Fibroblast of villous mesenchyme (primary cell): ENCODE measurements at regions not wholly inside any gene's neighbourhood (a gene's known extent, or its start where the extent isn't known, plus 50 kb on each side); places are given as distances from the start of the nearest gene placed in this dataset.

ENCODE experiments used
- DNase-seq: peaks from one replicate; pipeline ENCODE4 v3.0.0-alpha.2; 2010; ENCODE audit warnings: low read depth
- H3K4me3 ChIP-seq: 2 replicates; pipeline ENCODE4 v1.5.1; 2011; ENCODE audit warnings: low read depth, mild to moderate bottlenecking, low read length
- TF ChIP-seq, protein P1 (sequence below): IDR thresholded peaks from 2 replicates; pipeline ENCODE4 v1.5.1; 2012; ENCODE audit warnings: low read depth, mild to moderate bottlenecking, low read length; ENCODE audit not compliant: insufficient read depth

DNA sequence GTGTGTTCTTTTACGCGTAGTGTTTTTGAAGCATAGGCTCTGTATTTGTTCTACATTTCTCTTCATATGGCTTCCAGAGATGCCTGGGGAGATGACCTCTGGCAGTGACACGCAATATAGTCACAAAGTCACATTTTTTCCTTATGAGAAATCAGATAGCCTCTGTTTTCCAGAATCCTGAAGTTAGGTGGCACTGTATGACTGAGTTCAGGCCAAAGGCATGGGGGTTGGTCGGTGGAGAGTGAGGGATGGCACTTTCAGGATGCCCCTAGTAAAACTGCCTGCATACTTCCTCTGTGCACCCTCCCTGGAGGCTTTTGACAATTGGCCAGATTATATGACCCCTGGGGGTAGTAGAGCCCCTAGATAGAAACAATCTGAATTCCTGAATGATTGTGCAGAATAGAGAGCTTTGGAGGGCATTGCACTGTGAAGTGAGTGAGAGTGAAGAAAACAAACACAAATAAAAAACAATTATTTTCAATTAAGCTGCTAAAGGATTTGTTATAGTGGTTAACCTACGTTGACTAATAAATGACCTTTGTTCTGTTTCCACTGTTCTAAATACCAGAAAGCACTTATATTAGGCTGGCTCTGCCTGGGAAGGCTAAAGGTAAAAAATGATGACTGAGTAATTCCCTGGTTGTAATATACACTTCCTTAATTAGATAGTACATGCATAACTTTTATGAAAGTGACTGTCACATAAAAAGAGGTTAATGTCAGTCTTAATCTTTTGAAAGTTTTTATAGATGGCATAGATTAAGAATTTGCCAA lies 1660.8 kb downstream of the PLA2G4A start:
- H3K4me3 ChIP-seq: no peak overlapping the region
- no peak for DNase-seq
- TF ChIP-seq, protein P1, sequence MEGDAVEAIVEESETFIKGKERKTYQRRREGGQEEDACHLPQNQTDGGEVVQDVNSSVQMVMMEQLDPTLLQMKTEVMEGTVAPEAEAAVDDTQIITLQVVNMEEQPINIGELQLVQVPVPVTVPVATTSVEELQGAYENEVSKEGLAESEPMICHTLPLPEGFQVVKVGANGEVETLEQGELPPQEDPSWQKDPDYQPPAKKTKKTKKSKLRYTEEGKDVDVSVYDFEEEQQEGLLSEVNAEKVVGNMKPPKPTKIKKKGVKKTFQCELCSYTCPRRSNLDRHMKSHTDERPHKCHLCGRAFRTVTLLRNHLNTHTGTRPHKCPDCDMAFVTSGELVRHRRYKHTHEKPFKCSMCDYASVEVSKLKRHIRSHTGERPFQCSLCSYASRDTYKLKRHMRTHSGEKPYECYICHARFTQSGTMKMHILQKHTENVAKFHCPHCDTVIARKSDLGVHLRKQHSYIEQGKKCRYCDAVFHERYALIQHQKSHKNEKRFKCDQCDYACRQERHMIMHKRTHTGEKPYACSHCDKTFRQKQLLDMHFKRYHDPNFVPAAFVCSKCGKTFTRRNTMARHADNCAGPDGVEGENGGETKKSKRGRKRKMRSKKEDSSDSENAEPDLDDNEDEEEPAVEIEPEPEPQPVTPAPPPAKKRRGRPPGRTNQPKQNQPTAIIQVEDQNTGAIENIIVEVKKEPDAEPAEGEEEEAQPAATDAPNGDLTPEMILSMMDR: no peak

DNA sequence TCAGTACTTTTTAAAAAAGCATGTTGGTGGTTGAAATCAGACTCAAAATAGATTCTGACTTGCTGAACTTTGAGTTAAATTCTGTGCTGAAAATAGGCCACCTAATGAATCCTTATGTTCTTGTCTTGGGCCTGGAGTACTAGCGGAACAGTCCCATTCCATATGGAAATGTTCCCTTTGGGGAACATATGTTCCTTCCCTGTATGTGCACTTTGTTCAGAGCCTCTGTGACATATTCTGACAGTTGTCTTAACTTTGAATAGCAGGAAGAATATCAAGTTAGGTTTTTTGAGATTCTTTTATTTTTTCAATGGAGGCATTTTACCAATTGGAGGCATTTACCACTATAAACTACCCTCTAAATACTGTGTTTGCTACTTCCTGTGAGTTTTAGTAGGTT lies 1667.8 kb downstream of the PLA2G4A start:
- TF ChIP-seq, protein P1: no peak
- H3K4me3 ChIP-seq: no peak overlapping the region
- DNase-seq: no peak

DNA sequence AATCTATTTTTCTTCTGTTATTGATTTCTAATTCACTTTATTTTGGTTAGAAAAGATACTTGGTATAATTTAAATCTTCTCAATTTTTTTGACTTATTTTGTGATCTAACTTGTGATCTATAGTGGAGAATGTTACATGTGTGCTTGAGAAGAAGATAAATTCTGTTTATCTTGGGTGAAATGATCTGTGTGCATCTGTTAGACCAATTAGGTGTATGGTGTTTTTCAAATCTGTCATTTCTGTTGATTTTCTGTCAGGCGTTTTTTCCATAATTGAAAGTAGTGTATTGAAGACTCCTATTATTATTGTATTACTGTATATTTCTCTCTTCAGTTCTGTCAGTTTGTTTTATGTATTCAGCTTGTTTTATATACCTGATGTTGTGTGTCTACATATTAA lies 1668.3 kb downstream of the PLA2G4A start:
- H3K4me3 ChIP-seq: no peak overlapping the region
- no peak for DNase-seq
- TF ChIP-seq, protein P1: no peak

DNA sequence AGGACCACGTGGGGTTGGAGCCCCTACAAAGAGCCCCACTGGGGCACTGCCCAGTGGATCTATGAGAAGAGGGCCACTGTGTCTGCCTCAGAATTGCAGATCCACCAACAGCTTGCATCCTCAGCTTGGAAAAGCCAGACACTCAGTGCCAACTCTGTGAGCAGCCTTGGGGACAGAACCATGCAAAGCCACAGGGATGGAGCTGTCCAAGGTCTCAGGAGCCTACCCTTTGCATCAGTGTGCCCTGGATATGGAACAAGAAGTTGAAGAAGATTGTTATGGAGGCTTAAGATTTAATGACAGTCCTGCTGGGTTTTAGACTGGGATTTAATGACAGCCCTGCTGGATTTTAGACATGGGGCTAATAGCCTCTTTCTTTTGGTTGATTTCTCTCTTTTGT lies 1670.9 kb downstream of the PLA2G4A start:
- no peak overlapping the region for H3K4me3 ChIP-seq
- TF ChIP-seq, protein P1: no peak
- no peak for DNase-seq

DNA sequence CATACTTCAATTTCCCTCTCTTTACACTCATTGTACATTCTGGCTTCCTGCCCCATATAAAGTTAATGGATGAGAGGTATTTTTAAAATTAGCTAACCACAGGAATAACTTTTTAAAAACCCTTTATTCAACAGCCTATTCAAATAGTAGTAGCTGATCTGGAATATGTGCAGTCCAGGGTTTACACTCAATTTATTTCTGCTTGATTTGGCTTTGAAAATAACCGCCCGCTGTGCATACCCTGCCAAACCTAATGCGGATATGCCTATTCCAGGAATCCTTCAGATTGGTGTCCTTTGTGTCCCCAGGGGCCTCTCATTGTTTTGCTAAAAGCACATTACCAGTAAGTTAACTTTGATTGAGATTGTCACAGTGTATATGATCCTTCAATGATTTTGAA lies 1686.2 kb downstream of the PLA2G4A start:
- H3K4me3 ChIP-seq: no peak overlapping the region
- DNase-seq: no peak
- TF ChIP-seq, protein P1: no peak

DNA sequence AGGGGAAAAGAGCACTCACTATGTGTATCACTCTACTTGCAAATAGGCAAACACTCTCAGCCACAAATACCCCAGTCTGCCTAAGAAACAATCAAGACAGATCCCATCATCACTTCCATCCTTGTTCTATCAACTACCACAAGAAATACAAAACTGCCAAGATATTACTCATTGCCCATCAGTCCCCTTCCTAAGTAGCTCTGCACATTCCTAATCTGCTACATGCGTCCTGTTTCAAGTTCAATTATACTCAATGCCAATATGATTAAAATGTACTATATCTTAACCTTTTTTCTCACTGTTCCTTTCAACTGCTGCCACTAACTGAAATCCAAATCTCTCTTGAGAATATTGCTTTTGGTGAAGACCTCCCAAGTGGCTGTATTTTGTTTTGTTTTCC lies 1688.4 kb downstream of the PLA2G4A start:
- no peak for DNase-seq
- H3K4me3 ChIP-seq: no peak overlapping the region
- TF ChIP-seq, protein P1: no peak

DNA sequence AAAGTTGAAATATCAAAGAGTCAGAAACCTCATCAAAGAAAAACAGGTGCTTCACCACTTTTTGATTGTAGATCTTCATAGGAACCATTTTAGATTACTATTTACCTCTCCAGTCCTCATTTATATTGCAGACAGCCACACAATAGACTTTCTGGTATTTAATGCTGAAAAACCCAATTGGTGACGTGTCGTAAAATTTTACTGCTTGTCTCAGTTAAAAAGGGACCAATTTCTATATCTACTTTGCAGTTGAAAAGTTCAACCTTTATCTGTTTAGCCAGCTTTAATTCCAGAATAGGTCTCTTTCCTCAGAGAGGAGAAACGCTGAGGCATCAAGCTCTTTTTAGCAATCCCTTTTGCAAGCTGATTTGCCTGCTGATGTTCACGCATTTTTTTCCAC lies 1722.4 kb downstream of the PLA2G4A start:
- no peak overlapping the region for H3K4me3 ChIP-seq
- TF ChIP-seq, protein P1: no peak
- no peak for DNase-seq
